ENCODE measurements at regions not wholly inside any gene's neighbourhood (a gene's known extent, or its start where the extent isn't known, plus 50 kb on each side); places are given as distances from the start of the nearest gene placed in this dataset.

DNA sequence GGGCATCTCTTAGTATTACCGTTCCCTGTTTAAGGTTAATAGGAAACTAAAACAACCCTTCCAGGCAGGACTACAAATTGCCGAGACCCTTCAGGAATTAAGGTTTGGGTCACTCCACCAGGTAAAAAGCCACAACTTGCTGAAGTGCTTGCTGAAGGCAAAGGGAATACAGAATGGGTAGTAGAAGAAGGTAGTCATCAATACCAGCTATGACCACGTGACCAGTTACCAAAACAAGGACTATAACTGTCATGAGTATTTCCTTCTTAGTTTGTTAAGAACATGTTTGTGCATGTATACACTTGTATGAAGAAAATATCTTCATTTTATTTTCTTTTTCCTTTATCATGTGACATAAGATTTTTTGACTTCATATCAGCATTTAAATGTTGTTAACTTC, 578.7 kb upstream of the FBXO33 start:
- Histone ChIP-seq H3K4me3 (replicated peaks in 1 of 2; ENCODE audit: low read depth in 1 of 2, low read length in 2 of 2) (no peak overlapping the region), H4K20me1 (ENCODE audit: insufficient read depth) (no peaks in the 10 kb centered on the region), H3K4me2 (ENCODE audit: low read length) (no peak overlapping the region), H3K4me1 (ENCODE audit: control insufficient read depth in 1 of 2, insufficient read depth in 2 of 2, low read length in 2 of 2) (no peaks in the 10 kb centered on the region), H3K9me2 (ENCODE audit: insufficient read depth) (no peaks in the 10 kb centered on the region), H3K27me3 (ENCODE audit: insufficient read depth, low read length) (no peaks in the 10 kb centered on the region), H3K9ac (ENCODE audit: low read length) (no peak overlapping the region), H3K27ac (ENCODE audit: low read depth, low read length) (no peak overlapping the region), H2AFZ (ENCODE audit: low read depth, low read length, poor library complexity, severe bottlenecking) (no peak overlapping the region), H3K79me2 (ENCODE audit: insufficient read depth, low read length) (no peaks in the 10 kb centered on the region), H3K9me3 (ENCODE audit: control insufficient read depth in 1 of 2, insufficient read depth in 1 of 2, low read depth in 1 of 2, low read length in 2 of 2) (no peaks in the 10 kb centered on the region), H3K36me3 (ENCODE audit: control insufficient read depth in 1 of 2, insufficient read depth in 2 of 2, low read length in 2 of 2) (no peaks in the 10 kb centered on the region)
- BruUV-seq (replicated peaks): no TSS peak
- ChIA-PET POLR2A (no interaction called here), CTCF (no interaction called here), RAD21 (ENCODE audit: low non-redundant PET in 1 of 2, low total read pairs in 2 of 2, uncharacterized antibody in 2 of 2, unreplicated experiment in 2 of 2) (no interaction called here)
- intact Hi-C loops (cut with micrococcal nuclease): no loop called here
- TF ChIP-seq ZFX (IDR thresholded peaks at IDR 0.05): no peak
- TF ChIP-seq, protein P1, sequence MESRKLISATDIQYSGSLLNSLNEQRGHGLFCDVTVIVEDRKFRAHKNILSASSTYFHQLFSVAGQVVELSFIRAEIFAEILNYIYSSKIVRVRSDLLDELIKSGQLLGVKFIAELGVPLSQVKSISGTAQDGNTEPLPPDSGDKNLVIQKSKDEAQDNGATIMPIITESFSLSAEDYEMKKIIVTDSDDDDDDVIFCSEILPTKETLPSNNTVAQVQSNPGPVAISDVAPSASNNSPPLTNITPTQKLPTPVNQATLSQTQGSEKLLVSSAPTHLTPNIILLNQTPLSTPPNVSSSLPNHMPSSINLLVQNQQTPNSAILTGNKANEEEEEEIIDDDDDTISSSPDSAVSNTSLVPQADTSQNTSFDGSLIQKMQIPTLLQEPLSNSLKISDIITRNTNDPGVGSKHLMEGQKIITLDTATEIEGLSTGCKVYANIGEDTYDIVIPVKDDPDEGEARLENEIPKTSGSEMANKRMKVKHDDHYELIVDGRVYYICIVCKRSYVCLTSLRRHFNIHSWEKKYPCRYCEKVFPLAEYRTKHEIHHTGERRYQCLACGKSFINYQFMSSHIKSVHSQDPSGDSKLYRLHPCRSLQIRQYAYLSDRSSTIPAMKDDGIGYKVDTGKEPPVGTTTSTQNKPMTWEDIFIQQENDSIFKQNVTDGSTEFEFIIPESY (IDR thresholded peaks at IDR 0.05; ENCODE audit: extremely low read depth, insufficient replicate concordance, low read length): no peak
- no peak for TF ChIP-seq YY1 (IDR thresholded peaks at IDR 0.05; ENCODE audit: extremely low read depth, insufficient replicate concordance, low read depth, low read length)
- TF ChIP-seq FOSL1 (IDR thresholded peaks at IDR 0.05; ENCODE audit: low read depth): no peak
- no peak for TF ChIP-seq POLR2AphosphoS5 (IDR thresholded peaks at IDR 0.05; ENCODE audit: low read depth, low read length)
- TF ChIP-seq CEBPB (IDR thresholded peaks at IDR 0.05; ENCODE audit: low read depth): no peak
- no peak for TF ChIP-seq SP1 (IDR thresholded peaks at IDR 0.05; ENCODE audit: low read depth)
- TF ChIP-seq, protein P2, sequence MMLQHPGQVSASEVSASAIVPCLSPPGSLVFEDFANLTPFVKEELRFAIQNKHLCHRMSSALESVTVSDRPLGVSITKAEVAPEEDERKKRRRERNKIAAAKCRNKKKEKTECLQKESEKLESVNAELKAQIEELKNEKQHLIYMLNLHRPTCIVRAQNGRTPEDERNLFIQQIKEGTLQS (IDR thresholded peaks at IDR 0.05): no peak
- TF ChIP-seq JUND (IDR thresholded peaks at IDR 0.05): no peak
- TF ChIP-seq EZH2 (IDR thresholded peaks at IDR 0.05): no peak
- no peak for TF ChIP-seq ZNF274 (IDR thresholded peaks at IDR 0.05; ENCODE audit: low read depth, low read length)
- TF ChIP-seq SIN3A (IDR thresholded peaks at IDR 0.05; ENCODE audit: low read depth): no peak
- ATAC-seq (no peak), DNase-seq (ENCODE audit: low read depth, low spot score) (no peak)
